ENCODE measurements at regions not wholly inside any gene's neighbourhood (a gene's known extent, or its start where the extent isn't known, plus 50 kb on each side); places are given as distances from the start of the nearest gene placed in this dataset.

GRCh38 chr16:60651346-60651745 is 1384.9 kb downstream of the CDH8 start:
- TF ChIP-seq CTCF (IDR thresholded peaks at IDR 0.05) = no peak
- TF ChIP-seq POLR2A (IDR thresholded peaks at IDR 0.05) = no peak

Data from lower leg skin (tissue), 3 donors.